ENCODE measurements at regions not wholly inside any gene's neighbourhood (a gene's known extent, or its start where the extent isn't known, plus 50 kb on each side); places are given as distances from the start of the nearest gene placed in this dataset.
"Not testable (repeated sequence)": the region's sequence is repeated elsewhere in the genome, so short reads cannot be mapped to it uniquely, and the experiment has no call there.

- TF ChIP-seq EZH2 (IDR thresholded peaks at IDR 0.05); CTCF (IDR thresholded peaks at IDR 0.05 in 2 of 3, conservative IDR thresholded peaks at IDR 0.05 in 1 of 3; ENCODE audit: borderline replicate concordance in 1 of 3, insufficient read depth in 1 of 3, low read depth in 2 of 3, low read length in 2 of 3); POLR2A (IDR thresholded peaks at IDR 0.05; ENCODE audit: borderline replicate concordance, extremely low read depth, insufficient read depth, insufficient read length); RAD21 (IDR thresholded peaks at IDR 0.05; ENCODE audit: low read depth); ZBTB33 (IDR thresholded peaks at IDR 0.05; ENCODE audit: extremely low read depth, insufficient replicate concordance, low read length); POLR2AphosphoS5 (IDR thresholded peaks at IDR 0.05; ENCODE audit: low read depth, low read length); MAX (IDR thresholded peaks at IDR 0.05); REST (IDR thresholded peaks at IDR 0.05; ENCODE audit: low read depth); SIN3A (IDR thresholded peaks at IDR 0.05; ENCODE audit: low read depth); EZH2phosphoT487 (IDR thresholded peaks at IDR 0.05; ENCODE audit: borderline replicate concordance); CEBPB (IDR thresholded peaks at IDR 0.05; ENCODE audit: low read depth): not testable (repeated sequence)
Observed at GRCh38 chr4:189627041-189627440, 313.6 kb upstream of the FRG1 start.
